HG02884 (cell line): ENCODE measurements at regions not wholly inside any gene's neighbourhood (a gene's known extent, or its start where the extent isn't known, plus 50 kb on each side); places are given as distances from the start of the nearest gene placed in this dataset.
"Not testable (repeated sequence)": the region's sequence is repeated elsewhere in the genome, so short reads cannot be mapped to it uniquely, and the experiment has no call there.

ENCODE experiments used
- ATAC-seq: cut with Tn5 transposase; IDR thresholded peaks from one replicate; pipeline ENCODE4 v1.9.1; 2021; ENCODE audit warnings: mild to moderate bottlenecking, moderate library complexity; ENCODE audit not compliant: unreplicated experiment

DNA sequence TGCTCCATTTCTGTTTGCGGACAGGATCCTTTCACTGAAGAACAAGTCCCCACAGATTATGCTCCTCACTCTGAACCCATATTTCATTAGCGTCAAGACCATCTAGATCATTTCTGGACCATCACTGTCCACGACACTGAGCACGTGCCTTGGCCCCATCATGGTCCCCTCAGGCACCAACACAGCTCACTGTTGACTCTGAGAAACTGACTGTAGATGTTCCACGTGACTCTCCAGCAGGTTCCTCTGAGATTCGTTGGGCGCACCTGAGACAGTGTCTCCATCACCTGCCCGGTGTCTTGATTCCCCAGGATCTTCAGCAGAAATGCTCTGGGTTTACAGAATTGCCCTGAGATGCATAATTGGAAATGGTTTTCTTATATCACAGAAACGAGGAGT, 985.4 kb downstream of the TMEM121 start:
- ATAC-seq = no peak

DNA sequence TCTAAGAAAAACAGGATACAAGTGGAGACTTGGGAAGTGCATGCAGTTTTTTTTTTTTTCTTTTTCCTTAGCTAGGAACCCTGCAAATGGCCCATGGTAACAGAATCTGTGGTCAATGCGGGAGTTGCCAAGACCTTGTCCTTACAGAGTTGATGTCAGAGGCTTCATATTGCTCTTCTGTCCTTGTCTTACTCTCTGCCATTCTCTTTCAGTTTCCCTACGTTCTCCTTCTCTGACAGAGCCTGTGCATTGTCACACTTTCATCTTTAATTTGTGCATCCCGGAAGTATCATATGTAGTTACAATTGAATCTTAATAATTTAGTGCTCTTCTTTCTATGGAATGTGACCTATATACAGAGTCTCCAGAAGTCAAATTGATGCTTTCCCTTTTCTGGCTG, 986.9 kb downstream of the TMEM121 start:
- ATAC-seq = no peak

DNA sequence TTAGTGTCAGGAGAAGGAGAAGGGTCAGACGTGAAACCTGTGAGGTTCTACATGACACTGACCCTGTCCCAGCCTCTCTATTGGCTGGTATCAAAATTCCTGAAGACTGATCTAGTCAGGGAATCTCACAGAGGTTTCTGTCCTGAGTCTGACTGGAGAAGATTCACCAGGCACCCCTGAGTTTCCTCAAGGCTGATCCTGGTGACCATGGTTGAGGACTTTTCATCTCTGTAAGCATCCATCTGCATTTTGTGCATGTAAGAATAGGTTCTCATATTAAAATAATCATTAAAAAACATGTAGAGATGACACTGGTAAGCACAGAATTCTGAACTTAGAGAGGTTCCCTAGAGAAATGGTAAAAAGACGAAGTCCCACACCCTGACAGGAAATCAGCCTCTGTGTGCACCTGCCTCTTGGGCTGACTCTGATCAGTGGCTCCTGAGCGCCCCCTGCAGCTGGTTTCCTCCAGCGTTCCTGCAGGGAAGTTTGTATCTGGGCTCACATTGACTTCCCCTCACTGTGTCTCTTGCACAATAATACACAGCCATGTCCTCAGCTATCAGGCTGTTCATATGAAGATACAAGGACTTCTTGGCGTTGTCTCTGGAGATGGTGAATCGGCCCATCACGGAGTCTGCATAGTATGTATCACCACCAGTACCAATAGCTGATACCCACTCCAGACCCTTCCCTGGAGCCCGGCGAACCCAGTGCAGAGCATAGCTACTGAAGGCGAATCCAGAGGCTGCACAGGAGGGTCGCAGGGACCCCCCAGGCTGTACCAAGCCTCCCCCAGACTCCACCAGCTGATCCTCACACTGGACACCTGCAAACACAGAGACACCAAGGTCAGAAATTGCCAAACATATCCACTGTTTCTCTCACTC, 991.9 kb downstream of the TMEM121 start:
- no peak for ATAC-seq

DNA sequence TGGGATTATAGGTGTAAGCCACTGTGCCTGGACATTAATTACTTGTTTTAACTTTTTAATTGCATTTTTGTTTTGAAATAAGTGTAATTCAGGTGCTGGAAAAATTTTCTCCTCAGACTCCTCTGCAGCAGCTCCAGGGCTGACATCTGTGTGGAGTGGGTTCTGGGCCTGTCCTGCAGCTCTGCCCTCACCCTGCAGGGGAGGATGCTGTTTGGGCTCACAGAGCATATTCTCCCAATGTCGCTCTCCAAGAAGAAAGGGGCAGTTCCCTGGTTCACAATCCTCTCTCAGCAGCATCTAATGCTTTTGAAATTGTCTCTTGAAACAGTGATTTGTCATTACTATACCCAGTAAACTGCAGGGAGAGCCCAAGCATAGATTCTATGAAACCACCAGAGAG, 995.7 kb downstream of the TMEM121 start:
- ATAC-seq = not testable (repeated sequence)

DNA sequence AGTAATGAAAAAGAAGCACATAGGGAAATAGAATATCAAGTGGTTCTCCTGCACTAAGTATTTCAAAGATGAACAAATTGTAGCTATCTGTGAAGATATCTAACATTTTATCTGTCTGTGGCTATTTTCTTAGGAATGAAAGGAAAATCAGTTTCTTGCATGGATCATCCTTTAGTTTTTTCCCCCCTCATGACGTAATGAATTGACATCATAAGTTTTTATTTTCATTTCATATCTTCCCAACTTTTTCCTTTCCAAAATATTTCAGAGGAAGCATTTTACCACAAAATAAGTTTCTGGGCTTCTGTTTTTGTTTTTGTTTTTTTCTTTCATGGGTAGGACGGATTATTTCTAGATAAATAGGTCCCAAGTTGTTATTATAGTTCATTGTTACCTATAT, 996.6 kb downstream of the TMEM121 start:
- no peak for ATAC-seq

DNA sequence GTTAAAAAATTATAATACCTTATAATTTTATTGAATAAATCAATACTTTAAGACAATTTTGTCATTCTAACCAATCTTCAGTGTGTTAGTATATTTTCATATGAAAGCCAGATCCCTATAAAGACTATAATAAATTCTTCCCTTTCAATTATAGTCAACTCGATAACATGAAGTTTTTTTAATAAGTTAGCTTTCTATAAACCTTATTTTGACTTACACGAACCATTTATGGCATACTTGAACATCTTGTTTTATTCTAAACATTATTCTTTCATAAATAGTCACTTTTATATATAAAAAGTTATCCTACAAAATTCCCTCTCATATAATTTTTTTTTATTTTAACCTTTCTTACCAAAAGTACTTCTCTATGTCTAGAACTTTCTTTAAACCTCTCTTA, 1002.3 kb downstream of the TMEM121 start:
- ATAC-seq = no peak

DNA sequence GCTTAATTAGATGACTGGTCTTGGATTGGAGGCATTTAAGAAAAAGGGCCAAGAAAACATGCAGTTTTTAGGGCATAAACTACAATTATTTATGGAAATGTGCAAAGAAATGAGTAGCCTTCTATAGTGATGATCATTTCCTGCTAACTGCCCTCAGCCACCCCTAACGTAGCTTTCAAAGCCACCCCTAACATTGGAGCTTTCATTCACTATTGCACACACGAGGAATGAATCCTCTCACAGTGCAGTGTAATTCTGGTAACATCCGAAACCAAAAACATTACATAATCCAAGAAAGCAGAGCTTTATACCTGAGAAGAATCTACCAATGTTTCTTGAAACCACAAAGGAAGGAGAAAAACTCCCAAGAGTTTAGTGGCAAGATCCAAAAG, 1003.6 kb downstream of the TMEM121 start:
- ATAC-seq = no peak

DNA sequence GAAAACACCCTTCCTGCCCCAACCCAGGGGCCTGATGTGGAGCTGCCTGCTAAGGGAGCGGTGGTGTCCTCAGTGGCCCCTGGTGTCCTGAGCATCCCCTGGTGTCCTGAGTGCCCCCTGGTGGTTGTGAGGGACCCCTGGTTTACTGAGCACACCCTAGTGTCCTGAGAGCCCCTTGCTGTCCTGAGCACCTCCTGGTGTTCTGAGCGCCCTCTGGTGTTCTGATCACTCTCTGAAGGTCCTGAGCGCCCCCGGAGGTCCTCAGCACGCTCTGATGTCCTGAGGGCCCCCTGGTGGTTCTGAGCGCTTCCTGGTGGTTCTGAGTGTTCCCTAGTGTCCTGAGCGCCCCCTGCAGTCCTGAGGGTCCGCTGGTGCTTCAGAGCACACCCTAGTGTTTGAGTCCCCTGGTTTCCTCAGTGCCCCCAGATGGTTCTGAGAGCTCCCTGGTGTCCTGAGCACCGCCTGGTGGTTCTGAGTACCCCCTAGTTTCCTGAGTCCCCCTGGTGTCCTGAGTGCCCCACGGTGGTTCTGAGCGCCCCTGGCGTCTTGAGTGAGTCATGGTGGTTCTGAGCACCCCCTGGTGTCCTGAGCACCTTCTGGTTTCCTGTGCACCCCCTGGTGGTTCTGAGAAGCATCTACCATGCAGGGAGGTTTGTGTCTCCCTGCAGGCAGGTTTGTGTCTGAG, 1004.2 kb downstream of the TMEM121 start:
- peak; percentile 52 for ATAC-seq

DNA sequence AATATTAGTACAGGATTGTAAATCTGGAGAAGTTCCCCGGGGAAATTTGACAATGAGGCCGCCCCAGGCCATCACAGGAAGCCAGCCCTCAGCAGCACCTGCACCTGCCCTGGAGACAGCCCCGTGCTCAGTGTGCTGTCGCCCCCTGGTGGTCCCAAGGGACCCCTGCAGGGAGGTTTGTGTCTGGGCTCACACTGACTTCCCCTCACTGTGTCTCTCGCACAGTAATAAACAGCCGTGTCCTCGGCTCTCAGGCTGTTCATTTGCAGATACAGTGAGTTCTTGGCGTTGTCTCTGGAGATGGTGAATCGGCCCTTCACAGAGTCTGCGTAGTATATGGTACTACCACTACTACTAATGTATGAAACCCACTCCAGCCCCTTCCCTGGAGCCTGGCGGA, 1011.2 kb downstream of the TMEM121 start:
- not testable (repeated sequence) for ATAC-seq

DNA sequence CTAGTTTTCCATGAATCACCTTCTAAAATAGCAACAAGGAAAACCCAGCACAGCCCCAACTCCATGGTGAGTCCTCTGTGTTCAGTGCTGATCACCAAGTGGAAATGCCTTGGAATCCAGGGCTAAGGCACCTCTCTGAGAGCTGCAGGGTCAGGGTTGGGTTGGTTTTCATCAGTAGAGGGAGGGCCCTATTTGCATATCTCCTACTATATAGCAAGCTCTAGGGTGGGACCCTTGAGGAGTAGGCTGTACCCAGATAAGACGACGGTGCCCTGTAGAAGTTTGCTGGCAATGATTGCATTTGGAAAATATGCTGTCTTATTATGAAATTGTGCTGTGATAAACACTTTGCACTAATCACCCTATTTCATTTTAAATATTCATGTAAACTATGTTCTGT, 1011.8 kb downstream of the TMEM121 start:
- no peak for ATAC-seq

DNA sequence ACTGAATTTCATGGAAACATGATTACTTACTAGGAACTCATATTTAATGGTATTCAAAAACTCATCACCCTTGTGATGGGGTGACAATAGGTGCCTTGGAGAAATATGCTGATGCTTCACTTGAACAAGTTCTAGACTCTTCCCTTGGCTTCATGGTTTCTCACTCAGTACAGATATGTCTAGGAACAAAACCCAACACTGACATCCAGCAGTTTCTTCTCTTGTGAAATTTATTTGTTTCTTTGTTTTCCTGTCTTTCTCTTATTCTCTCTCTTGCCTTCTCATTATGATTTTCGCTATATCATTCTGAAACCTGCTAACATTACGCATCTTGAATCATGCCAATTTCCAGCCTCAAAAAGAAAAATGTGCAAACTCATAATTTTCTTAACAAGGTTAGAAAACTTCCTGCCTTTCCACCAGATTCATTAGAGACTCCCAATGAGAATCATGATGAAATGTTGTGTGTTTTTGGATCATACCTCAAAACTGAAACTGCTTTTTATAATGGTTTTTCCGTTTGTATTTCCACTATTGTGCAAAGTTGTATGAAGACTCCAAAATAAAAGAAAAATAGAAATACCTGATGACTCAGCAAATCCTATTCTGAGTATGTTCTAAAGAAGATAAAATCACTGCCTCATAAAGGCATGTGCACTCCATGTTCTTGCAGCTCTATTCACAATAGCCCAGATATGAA, 1021.5 kb downstream of the TMEM121 start:
- ATAC-seq = no peak

DNA sequence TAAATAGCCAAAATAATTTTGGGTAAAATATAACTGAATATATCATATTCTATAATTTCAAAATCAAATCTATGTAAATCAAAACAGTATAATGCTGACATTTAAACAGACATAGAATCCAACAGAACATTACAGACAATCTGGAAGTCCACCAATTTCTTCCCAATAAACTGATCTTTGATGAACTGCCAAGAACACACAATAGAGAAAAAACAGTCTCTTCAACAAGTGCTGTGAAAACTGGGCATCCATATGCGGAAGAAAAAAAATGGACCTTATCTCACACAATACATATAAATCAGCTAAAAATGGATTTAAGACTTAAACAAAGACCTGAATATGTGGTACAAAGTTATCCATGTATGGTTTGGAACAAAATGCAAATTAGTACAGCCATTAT, 1022.7 kb downstream of the TMEM121 start:
- no peak for ATAC-seq

DNA sequence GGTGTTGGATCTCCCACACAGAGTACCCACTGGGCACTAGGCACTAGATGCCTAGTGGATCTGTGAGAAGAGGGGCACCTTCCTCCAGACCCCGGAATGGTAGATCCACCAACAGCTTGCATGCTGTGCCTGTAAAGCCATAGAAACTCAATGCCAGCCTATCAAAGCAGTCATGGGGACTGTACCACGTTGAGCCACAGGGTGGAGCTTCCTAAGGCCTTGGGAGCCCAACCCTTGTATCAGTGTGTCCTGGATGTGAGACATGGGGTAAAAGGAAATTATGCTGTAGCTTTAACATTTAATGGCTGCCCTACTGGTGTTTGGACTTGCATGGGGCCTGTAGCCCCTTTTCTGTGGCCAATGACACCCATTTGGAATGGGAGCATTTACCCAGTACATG, 1024.9 kb downstream of the TMEM121 start:
- ATAC-seq = no peak

DNA sequence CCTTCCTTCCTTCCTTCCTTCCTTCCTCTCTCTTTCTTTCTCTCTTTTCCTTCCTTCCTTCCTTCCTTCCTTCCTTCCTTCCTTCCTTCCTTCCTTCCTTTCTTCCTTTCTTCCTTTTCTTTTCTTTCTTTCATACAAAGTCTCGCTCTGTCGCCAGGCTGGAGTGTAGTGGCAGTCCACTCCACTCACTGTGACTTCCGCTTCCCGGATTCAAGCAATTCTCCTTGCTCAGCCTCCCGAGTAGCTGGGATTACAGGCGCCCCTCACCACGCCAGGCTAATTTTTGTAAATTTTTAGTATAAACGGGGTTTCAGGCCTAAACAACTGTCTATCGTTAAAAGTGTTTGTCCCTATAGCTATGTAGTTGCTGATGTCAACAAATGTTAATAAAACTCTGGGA, 1029.8 kb downstream of the TMEM121 start:
- not testable (repeated sequence) for ATAC-seq

DNA sequence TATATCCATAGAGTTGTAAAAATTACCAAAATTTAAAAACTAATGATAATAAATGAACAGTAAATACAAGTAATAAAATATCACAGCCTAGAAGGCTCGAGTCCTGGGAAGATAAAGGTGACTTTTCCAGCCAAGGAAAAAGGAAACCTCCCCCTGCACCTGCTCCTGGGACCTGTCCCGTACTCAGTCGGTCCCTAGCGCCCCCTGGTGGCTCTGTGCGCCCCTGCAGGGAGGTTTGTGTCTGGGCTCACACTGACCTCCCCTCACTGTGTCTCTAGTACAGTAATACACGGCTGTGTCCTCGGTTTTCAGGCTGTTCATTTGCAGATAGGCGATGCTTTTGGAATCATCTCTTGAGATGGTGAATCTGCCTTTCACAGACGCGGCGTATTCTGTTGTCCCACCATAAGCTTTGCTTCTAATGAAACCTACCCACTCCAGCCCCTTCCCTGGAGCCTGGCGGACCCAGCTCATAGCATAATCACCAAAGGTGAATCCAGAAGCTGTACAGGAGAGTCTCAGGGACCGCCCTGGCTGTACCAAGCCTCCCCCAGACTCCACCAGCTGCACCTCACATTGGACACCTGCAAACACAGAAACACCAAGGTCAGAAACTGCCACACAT, 1030.4 kb downstream of the TMEM121 start:
- no peak for ATAC-seq

DNA sequence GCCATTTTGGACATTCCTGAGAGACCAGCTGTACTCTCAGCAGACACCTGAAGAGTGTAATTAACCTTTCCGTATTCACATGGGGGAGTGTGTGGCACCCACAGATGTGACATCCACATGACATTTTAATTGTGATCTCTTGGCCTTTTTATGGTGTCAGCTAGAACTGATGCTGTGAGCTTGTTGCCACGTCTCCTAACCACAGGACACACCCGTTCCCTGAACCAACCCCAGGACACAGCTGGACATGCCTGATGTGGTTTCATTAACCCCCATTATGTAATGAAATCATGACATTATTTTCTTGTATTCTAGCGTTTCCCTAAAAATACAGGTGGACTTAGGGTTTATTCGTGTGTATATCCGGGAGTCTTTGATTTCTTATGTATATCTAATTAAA, 1036.1 kb downstream of the TMEM121 start:
- no peak for ATAC-seq

DNA sequence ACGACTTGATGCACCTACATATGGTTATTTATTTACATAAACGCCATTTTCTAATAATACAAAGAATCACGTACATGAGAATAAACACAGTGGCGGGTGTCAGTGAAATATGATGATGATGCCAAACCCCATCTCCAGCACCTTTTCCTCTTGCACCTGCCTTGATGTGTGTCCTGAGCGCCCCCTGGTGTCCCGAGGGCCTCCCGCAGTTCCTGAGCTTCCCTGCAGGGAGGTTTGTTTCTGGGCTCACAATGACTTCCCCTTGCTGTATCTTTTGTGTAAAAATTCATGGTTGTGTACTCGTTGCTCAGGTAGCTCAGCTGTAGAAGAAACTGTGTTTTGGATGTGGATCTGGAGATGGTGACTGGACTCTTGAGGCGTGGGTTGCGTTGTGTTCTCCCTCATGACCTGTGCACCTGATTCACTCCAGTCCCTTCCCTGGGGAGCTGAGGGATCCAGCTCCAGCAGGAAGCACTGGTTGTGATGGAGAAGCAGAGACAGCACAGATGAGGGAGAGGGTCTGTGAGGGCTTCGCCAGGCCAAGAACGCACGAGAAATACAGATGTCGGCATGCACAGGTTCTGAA, 1037.8 kb downstream of the TMEM121 start:
- ATAC-seq = no peak

DNA sequence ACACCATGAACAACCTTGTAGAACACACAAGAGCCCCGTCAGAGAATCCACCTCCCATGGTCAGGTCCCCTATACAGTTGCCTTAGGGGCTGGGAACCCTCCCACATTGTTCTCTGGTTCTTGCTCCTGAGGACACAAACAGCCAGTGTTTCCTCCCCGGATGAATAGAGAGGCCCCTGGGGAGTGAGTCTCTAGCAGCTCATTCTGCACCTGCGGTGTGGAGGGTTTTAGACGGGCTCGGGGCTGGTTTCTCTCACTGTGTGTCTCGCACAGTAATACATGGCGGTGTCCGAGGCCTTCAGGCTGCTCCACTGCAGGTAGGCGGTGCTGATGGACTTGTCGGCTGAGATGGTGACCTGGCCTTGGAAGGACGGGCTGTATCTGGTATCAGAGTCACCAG, 1052.1 kb downstream of the TMEM121 start:
- ATAC-seq = no peak

DNA sequence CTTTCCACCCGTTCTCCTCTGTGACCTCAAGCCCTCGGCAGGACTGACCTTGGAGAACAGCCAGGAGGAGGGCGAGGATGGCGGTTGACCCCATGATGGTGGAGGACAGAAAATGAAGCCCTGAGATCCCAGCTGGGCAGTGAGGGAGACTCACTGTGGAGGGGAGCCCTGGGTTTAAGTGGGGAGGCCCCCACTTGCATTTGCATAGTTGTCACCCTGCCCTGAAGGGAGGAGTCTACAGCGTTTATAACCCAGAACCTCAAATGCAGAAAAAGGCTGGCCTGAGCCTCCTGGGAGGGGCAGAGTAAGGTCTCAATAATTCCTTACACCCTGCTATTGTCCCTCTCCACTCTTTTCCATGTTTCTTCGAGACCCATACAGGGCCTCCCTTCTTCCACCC, 1052.7 kb downstream of the TMEM121 start:
- ATAC-seq = no peak

DNA sequence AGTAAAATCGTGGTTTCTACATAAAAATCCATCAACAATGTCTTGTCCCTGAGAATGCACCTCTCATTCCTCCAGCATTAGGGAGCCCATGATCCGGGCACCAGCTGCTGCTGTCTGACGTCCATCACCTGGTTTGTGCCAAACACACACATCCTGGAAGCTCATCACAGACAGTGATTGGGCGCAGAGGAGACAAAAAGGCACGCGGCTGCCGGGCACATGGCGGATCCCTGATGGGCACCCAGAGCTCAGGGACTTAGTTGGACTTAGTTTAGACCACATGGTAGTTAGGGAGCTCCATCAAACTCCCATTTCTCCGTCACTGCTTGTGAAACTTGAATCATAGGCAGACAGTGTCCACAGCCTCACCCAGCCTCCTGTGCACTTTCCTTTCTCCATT, 1059.3 kb downstream of the TMEM121 start:
- ATAC-seq = no peak

DNA sequence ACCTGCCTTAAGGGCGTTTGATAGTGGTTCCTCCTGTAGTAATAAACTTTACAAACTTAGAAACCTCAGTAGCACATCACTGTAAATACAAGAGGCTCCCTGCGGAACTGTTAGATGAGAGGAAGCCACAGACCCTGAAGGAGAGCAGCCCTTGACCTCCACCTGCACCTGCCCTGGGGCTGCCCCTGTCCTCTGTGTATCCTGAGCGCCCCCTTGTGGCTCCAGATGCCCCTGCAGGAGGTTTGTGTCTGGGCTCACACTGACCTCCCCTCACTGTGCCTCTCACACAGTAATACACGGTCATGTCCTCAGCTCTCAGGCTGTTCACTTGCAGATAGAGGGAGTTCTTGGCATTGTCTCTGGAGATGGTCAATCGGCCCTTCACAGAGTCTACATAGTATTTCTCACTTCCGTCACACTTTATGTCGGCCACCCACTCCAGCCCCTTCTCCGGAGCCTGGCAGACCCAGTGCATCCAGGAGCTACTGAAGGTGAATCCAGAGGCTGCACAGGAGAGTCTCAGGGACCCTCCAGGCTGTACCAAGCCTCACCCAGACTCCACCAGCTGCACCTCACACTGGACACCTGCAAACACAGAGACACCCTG, 1059.8 kb downstream of the TMEM121 start:
- ATAC-seq = peak; percentile 55
